Esophagus squamous epithelium (tissue), 5 donors: ENCODE measurements at regions not wholly inside any gene's neighbourhood (a gene's known extent, or its start where the extent isn't known, plus 50 kb on each side); places are given as distances from the start of the nearest gene placed in this dataset.
A peak's percentile ranks its signal among the peaks of the same experiment; 100 is the strongest.

ENCODE experiments used
- DNase-seq: peaks from one replicate; lab custom pipeline; 2025; lab: John Stamatoyannopoulos, UW
- H3K27ac ChIP-seq, 4 donors: fragments of 200-600 bp; sonication (generic); one replicate each; pipeline ENCODE4 v1.5.1; 2016 to 2019; ENCODE audit warnings: mild to moderate bottlenecking in 1 of 4
- H3K27me3 ChIP-seq, 4 donors: fragments of 200-600 bp; sonication (generic); 1 replicate in 3 of 4; 2 replicates in 1 of 4; pipeline versions ENCODE4 v1.5.1 to v1.6.0; 2017 to 2021; ENCODE audit warnings: antibody characterized with exemption in 1 of 4
- H3K36me3 ChIP-seq, 3 donors: fragments of 200-600 bp; sonication (generic); one replicate each; pipeline ENCODE4 v1.5.1; 2016 to 2019
- H3K4me1 ChIP-seq, 3 donors: fragments of 200-600 bp; sonication (generic); one replicate each; pipeline ENCODE4 v1.5.1; 2017 to 2019
- H3K4me3 ChIP-seq, 4 donors: fragments of 200-600 bp; sonication (generic); 1 replicate in 3 of 4; 2 replicates in 1 of 4; pipeline ENCODE4 v1.5.1; 2016 to 2019; ENCODE audit warnings: mild to moderate bottlenecking in 2 of 4, moderate library complexity in 1 of 4
- H3K9me3 ChIP-seq, 3 donors: fragments of 200-600 bp; sonication (generic); one replicate each; pipeline ENCODE4 v1.5.1; 2016 to 2019
- CTCF ChIP-seq, 6 experiments: fragments of 450-650 bp in 4 of 6; fragments of 200-600 bp in 2 of 6; sonication (generic) in 2 of 6; IDR thresholded peaks; one replicate each; pipeline ENCODE4 v1.5.1; 2016 to 2019; ENCODE audit warnings: antibody characterized with exemption in 6 of 6, mild to moderate bottlenecking in 4 of 6, moderate library complexity in 4 of 6
- POLR2A ChIP-seq, 4 donors: fragments of 450-650 bp; IDR thresholded peaks; one replicate each; pipeline ENCODE4 v1.6.1; 2017; ENCODE audit warnings: antibody characterized with exemption in 4 of 4, mild to moderate bottlenecking in 4 of 4, moderate library complexity in 3 of 4
- WGBS, 2 donors: methylation state at CpG; one replicate each; pipeline ENCODE4 v1.1.5; 2018; 5-methylcytosine and 5-hydroxymethylcytosine counted together
- intact Hi-C: fragments of 100-400 bp; cut with DNase I; formaldehyde crosslinking; loops from one replicate; pipeline ENCODE4 v1.15.0; 2022
- donor health status: DM: yes; HTN: yes; CAD: no.

DNA sequence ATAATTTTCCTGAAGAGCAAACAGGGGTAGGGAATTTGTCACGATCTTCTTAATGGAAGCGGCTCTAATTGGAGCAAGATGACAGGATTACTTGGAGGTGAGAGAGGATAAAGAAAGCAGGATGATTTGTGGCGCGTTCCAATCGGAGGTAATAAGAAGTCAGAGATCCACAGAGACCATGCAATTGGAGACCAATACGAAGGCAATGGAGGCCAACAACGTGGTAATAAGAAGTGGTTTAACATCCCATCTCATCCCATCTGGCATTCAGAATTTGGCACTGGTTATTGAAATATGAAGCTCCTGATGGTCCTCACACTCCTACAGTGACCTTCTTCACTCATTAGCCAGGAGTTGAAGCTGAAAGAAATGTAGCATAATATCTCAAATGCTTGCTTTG, 130.6 kb downstream of the DLEU7 start:
- 90 to 93% methylated on average over 7 of the region's 7 CpGs for WGBS, 2 donors
- Histone ChIP-seq H3K4me1 (peaks cover 0 to 20% (median 0%) of the 10 kb centered on the region in 3 donors), H3K27ac (no peak overlapping the region), H3K4me3 (no peak overlapping the region), H3K27me3 (no peaks in the 10 kb centered on the region), H3K36me3 (no peaks in the 10 kb centered on the region), H3K9me3 (no peaks in the 10 kb centered on the region)
- intact Hi-C loops: no loop called here
- DNase-seq: no peak
- no peak for TF ChIP-seq POLR2A (IDR thresholded peaks at IDR 0.05)
- no peak for TF ChIP-seq CTCF (IDR thresholded peaks at IDR 0.05)

DNA sequence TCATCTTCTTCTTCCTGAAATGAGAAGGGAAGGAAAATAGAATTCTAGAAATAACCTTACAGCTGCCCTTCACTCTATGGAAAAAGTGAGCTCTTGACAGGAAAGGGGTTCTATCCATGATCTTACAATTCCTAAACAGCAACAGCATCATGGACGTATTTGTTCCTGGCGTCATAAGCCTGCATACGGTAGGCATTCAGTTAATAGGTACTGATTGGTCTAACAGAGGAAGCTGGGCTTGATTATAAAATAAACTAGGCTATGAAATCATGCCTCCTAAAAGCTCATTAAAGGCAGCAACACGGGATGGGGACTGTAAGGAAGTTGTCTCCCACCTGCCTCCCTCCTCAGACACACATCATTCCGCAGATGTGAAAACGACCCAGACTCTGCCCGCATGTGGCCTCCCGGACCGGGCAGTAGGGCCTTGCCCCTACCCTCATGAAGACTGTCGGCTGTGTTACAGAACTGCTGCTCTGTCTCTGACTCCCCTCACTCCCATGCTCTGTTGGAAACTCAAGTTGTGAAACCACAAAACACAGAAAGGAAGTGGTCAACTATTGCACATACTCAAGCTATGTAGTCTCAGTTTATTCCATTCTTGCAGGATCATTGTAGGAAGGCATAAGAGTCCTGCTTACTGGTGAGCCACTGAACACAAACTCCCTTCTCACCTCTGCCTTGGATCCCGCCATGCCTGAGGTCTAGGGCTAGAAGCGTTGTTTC, 129.8 kb downstream of the DLEU7 start:
- H3K27me3 ChIP-seq: no peaks in the 10 kb centered on the region
- intact Hi-C loops: no loop called here
- peaks cover 0 to 20% (median 0%) of the 10 kb centered on the region in 3 donors for H3K4me1 ChIP-seq
- TF ChIP-seq POLR2A (IDR thresholded peaks at IDR 0.05) (peak in 1 of 4 donors; percentile 42), CTCF (IDR thresholded peaks at IDR 0.05) (no peak)
- no peak overlapping the region for H3K4me3 ChIP-seq
- no peaks in the 10 kb centered on the region for H3K36me3 ChIP-seq
- no peak for DNase-seq
- WGBS, 2 donors: 61 to 74% methylated on average over 12 of the region's 12 CpGs
- peak overlapping the region in 1 of 4 donors; percentile 11 for H3K27ac ChIP-seq
- H3K9me3 ChIP-seq: no peaks in the 10 kb centered on the region

GRCh38 chr13:50714891-50715290, 128.6 kb downstream of the DLEU7 start:
- H3K27me3 ChIP-seq: no peaks in the 10 kb centered on the region
- H3K4me3 ChIP-seq: no peak overlapping the region
- no peaks in the 10 kb centered on the region for H3K9me3 ChIP-seq
- intact Hi-C loops: no loop called here
- no peak for DNase-seq
- WGBS, 2 donors: 82 to 90% methylated on average over 9 to 10 of the region's 12 CpGs
- peaks cover 0 to 20% (median 0%) of the 10 kb centered on the region in 3 donors for H3K4me1 ChIP-seq
- H3K27ac ChIP-seq: peak overlapping the region in 2 of 4 donors; percentile 11 to 47
- no peak for TF ChIP-seq CTCF (IDR thresholded peaks at IDR 0.05)
- TF ChIP-seq POLR2A (IDR thresholded peaks at IDR 0.05): no peak
- no peaks in the 10 kb centered on the region for H3K36me3 ChIP-seq

- Histone ChIP-seq H3K27ac (peak overlapping the region; percentile 18 to 59 (median 35)), H3K9me3 (no peaks in the 10 kb centered on the region), H3K4me1 (peaks cover 0 to 21% (median 0%) of the 10 kb centered on the region in 3 donors), H3K27me3 (no peaks in the 10 kb centered on the region), H3K4me3 (peak overlapping the region in 1 of 4 donors; percentile 34), H3K36me3 (no peaks in the 10 kb centered on the region)
- intact Hi-C loops: no loop called here
- TF ChIP-seq POLR2A (IDR thresholded peaks at IDR 0.05): no peak
- TF ChIP-seq CTCF (IDR thresholded peaks at IDR 0.05): no peak
- 68 to 95% methylated on average over 14 of the region's 14 CpGs for WGBS, 2 donors
- DNase-seq: no peak
Measured at GRCh38 chr13:50715402-50716146, 127.9 kb downstream of the DLEU7 start.
